GM20431 (cell line): ENCODE measurements at regions not wholly inside any gene's neighbourhood (a gene's known extent, or its start where the extent isn't known, plus 50 kb on each side); places are given as distances from the start of the nearest gene placed in this dataset.

Experiments used
- in situ Hi-C: fragments of 300-500 bp; cut with MseI, MboI; formaldehyde crosslinking; loops from one replicate; pipeline ENCODE4 v1.15.0; 2020; ENCODE audit warnings: low sequenced_read_pairs; ENCODE audit not compliant: unreplicated experiment

DNA sequence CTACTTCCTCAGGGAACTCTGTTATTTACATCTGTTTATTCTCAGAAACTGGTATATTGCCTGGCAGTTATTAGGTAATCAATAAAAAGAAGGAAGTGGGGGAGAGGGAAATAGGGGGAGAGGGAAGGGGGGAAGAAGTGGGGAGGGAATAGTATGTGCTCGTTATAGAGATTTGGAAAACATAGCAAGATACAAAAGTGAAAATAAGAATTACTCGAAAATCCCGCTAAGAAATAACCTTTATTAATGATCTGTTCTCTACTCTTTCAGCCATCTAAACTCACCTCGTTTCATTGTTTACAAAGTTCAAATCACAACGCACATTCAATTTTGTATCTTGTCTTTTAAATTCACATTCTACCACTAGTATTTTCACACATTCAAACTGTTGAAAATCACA lies 63.0 kb upstream of the CDCA7L start:
- in situ Hi-C loops: loop anchor here (25.0 kb wide), 1 partner anchor 746 kb away; no protein-coding TSS in a partner anchor

DNA sequence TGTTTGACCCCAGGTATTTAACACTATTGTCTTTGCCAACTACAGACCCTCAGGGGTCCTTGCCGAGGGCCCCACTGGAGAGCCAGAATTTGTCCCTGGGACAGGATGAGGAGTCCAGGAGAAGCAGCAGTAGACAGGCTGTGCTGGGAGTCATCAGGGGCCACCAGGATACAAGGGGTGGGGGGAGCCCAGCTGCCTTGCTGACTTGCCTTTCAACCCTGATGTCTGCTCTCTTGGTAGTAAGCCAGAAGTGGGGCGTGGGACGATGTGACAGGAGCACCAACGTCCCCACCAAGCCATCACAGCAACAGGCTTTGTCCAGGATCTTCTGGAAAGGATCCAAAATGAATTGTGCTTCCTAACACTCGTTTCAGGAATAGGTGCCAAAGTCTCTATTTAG lies 62.4 kb upstream of the CDCA7L start:
- in situ Hi-C loops: loop anchor here (25.0 kb wide), 1 partner anchor 746 kb away; no protein-coding TSS in a partner anchor

DNA sequence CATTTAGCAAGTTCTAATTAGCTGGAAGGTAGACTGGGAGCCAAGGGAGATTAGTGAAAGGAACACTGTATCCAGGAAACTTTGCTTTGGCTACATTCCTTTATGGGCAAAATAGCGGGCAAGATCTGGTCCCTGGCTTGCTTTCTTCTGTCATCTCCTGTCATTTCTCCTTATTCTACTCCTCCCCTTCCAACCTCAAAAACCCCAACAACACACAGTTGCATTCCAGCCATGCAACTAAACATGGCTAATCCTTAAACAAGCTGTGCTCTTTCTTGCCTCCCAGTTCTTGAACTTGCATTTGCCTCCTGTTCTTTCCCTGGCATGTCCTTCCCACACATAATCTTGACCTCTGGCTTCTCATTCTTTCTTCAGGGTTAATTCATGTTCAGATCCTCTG lies 59.5 kb upstream of the CDCA7L start:
- in situ Hi-C loops: loop anchor here (25.0 kb wide), 1 partner anchor 743 kb away; no protein-coding TSS in a partner anchor

DNA sequence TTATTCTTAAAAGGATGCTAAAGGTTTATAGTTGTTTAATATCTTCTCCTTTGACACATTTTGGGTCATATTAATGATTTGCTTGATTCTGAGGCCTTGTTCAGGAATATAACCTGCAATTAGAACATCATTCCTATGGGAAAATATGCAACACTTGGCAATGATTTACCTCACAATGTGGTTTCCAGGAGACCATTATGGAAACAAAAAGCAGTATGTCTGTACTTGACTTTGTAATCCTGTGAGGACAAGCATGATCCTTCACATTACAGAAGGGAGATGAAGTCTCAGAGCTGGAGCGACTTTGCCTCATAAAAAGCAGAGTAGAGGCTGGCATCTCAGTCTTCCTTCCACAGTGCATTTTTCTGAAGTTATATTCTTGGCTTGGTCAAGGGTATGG lies 57.0 kb upstream of the CDCA7L start:
- in situ Hi-C loops: loop anchor here (25.0 kb wide), 1 partner anchor 740 kb away; no protein-coding TSS in a partner anchor

DNA sequence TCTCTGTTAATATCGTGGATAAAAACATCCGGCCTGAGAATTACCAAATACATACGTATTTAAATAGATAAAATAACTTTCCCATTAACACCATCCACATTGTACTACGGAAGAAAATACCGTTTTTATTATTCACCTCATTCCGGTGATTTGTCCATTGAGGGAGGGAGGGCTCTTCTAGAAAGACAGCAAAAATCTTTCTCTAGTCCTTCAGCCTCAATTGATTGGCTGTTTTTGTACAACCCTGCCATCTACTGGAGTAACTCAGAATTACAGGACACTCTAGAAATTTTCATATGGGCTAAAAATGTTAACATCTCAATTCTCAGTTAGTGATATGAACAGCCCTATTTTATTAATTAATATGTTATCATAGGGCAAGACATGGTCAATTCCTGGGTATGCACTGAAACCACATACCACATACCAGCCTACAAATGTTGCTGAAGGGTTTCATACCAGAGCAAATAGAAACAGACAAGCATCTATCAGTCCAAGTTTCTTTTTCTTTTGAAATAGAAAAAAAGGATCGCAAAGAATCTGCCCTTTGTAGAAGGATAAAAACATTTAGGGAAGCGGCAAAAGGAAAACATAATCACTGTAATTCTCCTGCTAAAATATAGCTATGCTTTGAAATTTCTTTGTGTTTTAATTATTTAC lies 55.8 kb upstream of the CDCA7L start:
- in situ Hi-C loops: loop anchor here (25.0 kb wide), 1 partner anchor 739 kb away; no protein-coding TSS in a partner anchor

- in situ Hi-C loops: loop anchor here (25.0 kb wide), 1 partner anchor 738 kb away; no protein-coding TSS in a partner anchor
Observed at GRCh38 chr7:21999896-22000295, 54.2 kb upstream of the CDCA7L start.

- in situ Hi-C loops: no loop called here
Observed at GRCh38 chr7:21996641-21997040, 50.9 kb upstream of the CDCA7L start.
